K562 (cell line): ENCODE measurements at regions not wholly inside any gene's neighbourhood (a gene's known extent, or its start where the extent isn't known, plus 50 kb on each side); places are given as distances from the start of the nearest gene placed in this dataset.
A peak's percentile ranks its signal among the peaks of the same experiment; 100 is the strongest.

ENCODE experiments used
- ATAC-seq: fragments of 200-7000 bp; cut with Tn5 transposase; 3 replicates; pipeline ENCODE4 v1.9.1; 2020; ENCODE audit warnings: moderate library complexity
- BruUV-seq: library from RNA; stranded (reverse); fragments of 400-500 nt; replicated peaks from 2 replicates; lab custom pipeline; 2021; lab: Mats Ljungman, UMichigan
- CTCF ChIA-PET: fragments of 300-600 bp; formaldehyde crosslinking; extraction: SDS; loops from one replicate; lab custom pipeline; 2021; ENCODE audit warnings: low intra/inter-chr PET ratio; lab: Yijun Ruan, JAX
- POLR2A ChIA-PET: fragments of 300-600, 350-650 bp; sonication (Branson Sonifier 250); formaldehyde crosslinking; extraction: SDS; loops from one replicate; lab custom pipeline; 2021; ENCODE audit warnings: antibody characterized with exemption, inconsistent platforms; lab: Yijun Ruan, JAX
- DNase-seq, 4 experiments: peaks; one replicate each; pipeline versions ENCODE4 v3.0.0 to v3.0.0-alpha.2; 2011 to 2018; ENCODE audit warnings: low spot score in 3 of 4, mixed read lengths in 3 of 4; ENCODE audit errors: extremely low read depth in 1 of 4
- FAIRE-seq: peaks from 2 replicates; lab custom pipeline; 2011; peaks lifted over from hg19 to GRCh38; lab: Jason Lieb, UNC
- H2AFZ ChIP-seq: 2 replicates; pipeline ENCODE4 v1.6.0; 2011; ENCODE audit warnings: low read depth, low read length, control low read depth, inconsistent platforms
- H3K27ac ChIP-seq: fragments of 200-600 bp; 3 replicates; pipeline ENCODE4 v1.8.0; 2011; ENCODE audit warnings: low read depth, mild to moderate bottlenecking, control low read depth, inconsistent platforms, low read length, moderate library complexity, mixed read lengths; ENCODE audit errors: extremely low read depth
- H3K27me3 ChIP-seq, 2 experiments: fragments of 300-600 bp in 1 of 2; 2 replicates in 1 of 2; 3 replicates in 1 of 2; pipeline versions ENCODE4 v1.6.0 to v1.8.0; 2011; ENCODE audit warnings: inconsistent platforms in 2 of 2, low read length in 2 of 2, mild to moderate bottlenecking in 1 of 2, mixed read lengths in 1 of 2, moderate library complexity in 1 of 2; ENCODE audit not compliant: control insufficient read depth in 2 of 2, insufficient read depth in 2 of 2
- H3K36me3 ChIP-seq: fragments of 300-600 bp; 3 replicates; pipeline ENCODE4 v1.8.0; 2011; ENCODE audit warnings: mild to moderate bottlenecking, low read length, inconsistent platforms; ENCODE audit not compliant: control insufficient read depth, insufficient read depth
- H3K4me1 ChIP-seq, 2 experiments: fragments of 200-600 bp in 1 of 2; replicated peaks in 1 of 2; 2 replicates in 1 of 2; 3 replicates in 1 of 2; pipeline versions ENCODE4 v1.5.1 to v1.8.0; 2011; ENCODE audit warnings: inconsistent platforms in 2 of 2, low read length in 2 of 2, mild to moderate bottlenecking in 1 of 2, mixed read lengths in 1 of 2, moderate library complexity in 1 of 2; ENCODE audit not compliant: control insufficient read depth in 2 of 2, insufficient read depth in 2 of 2
- H3K4me2 ChIP-seq: 2 replicates; pipeline ENCODE4 v1.6.1; 2011; ENCODE audit warnings: low read length, control low read depth, inconsistent platforms, mixed read lengths; ENCODE audit not compliant: insufficient read depth
- H3K4me3 ChIP-seq: fragments of 200-600 bp; sonication (generic), shearing (Covaris generic); 2 replicates; pipeline ENCODE4 v1.5.1; 2016; ENCODE audit warnings: control low read depth, inconsistent platforms
- H3K79me2 ChIP-seq: fragments of 200-600 bp; 3 replicates; pipeline ENCODE4 v1.8.0; 2011; ENCODE audit warnings: low read length, inconsistent platforms; ENCODE audit not compliant: control insufficient read depth, insufficient read depth
- H3K9ac ChIP-seq, 2 experiments: 2 replicates each; pipeline versions ENCODE4 v1.6.0 to v1.6.1; 2011; ENCODE audit warnings: low read depth in 2 of 2, low read length in 2 of 2, control low read depth in 1 of 2, inconsistent platforms in 1 of 2, mild to moderate bottlenecking in 1 of 2, mixed read lengths in 1 of 2; ENCODE audit not compliant: insufficient read depth in 1 of 2
- H3K9me1 ChIP-seq: one replicate; pipeline ENCODE4 v1.6.0; 2011; ENCODE audit warnings: inconsistent platforms, mild to moderate bottlenecking, low read length, moderate library complexity; ENCODE audit not compliant: control insufficient read depth, insufficient read depth
- H3K9me3 ChIP-seq: replicated peaks from 2 replicates; pipeline ENCODE4 v1.5.1; 2011; ENCODE audit warnings: low read depth, low read length, inconsistent platforms; ENCODE audit not compliant: control insufficient read depth, insufficient read depth
- H4K20me1 ChIP-seq: replicated peaks from 2 replicates; pipeline ENCODE4 v1.6.1; 2011; ENCODE audit warnings: low read length, inconsistent platforms, mixed read lengths; ENCODE audit not compliant: control insufficient read depth, insufficient read depth
- CHAMP1 ChIP-seq: fragments of 450-650 bp; IDR thresholded peaks from 2 replicates; pipeline ENCODE4 v1.6.1; 2016; ENCODE audit warnings: mild to moderate bottlenecking
- MNT ChIP-seq, 2 experiments: fragments of 450-650 bp; conservative IDR thresholded peaks; 2 replicates each; pipeline ENCODE4 v1.6.1; 2017; ENCODE audit warnings: mild to moderate bottlenecking in 2 of 2, moderate library complexity in 2 of 2
- MYBL2 ChIP-seq, 2 experiments: fragments of 450-650 bp in 1 of 2; sonication (generic) in 1 of 2; formaldehyde crosslinking in 1 of 2; IDR thresholded peaks; 2 replicates each; pipeline versions ENCODE4 v1.6.1 to v1.8.1; 2017 to 2022; ENCODE audit warnings: borderline replicate concordance in 1 of 2, inconsistent platforms in 1 of 2, low read depth in 1 of 2, mild to moderate bottlenecking in 1 of 2, missing genetic modification reagents in 1 of 2, moderate library complexity in 1 of 2
- NCOR1 ChIP-seq: fragments of 450-650 bp; IDR thresholded peaks from 2 replicates; pipeline ENCODE4 v1.6.1; 2016; ENCODE audit warnings: mild to moderate bottlenecking, moderate library complexity
- NFIC ChIP-seq: fragments of 450-650 bp; IDR thresholded peaks from 2 replicates; pipeline ENCODE4 v1.6.1; 2017; ENCODE audit warnings: mild to moderate bottlenecking, inconsistent platforms
- NFIX ChIP-seq: fragments of 250-450 bp; sonication (Bioruptor Pico); IDR thresholded peaks from 2 replicates; pipeline ENCODE4 v1.4.0; 2020; ENCODE audit warnings: low read depth, mild to moderate bottlenecking, moderate library complexity
- NFYB ChIP-seq: IDR thresholded peaks from 2 replicates; pipeline ENCODE4 v1.6.1; 2011; ENCODE audit warnings: mild to moderate bottlenecking, moderate library complexity; ENCODE audit not compliant: insufficient read length; ENCODE audit errors: extremely low read depth
- NR4A1 ChIP-seq, 2 experiments: fragments of 250-450 bp in 1 of 2; fragments of 450-650 bp in 1 of 2; sonication (Bioruptor Pico) in 1 of 2; IDR thresholded peaks; 2 replicates each; pipeline versions ENCODE4 v1.4.0 to v1.6.1; 2016 to 2020; ENCODE audit warnings: mild to moderate bottlenecking in 2 of 2, missing compliant biosample characterization in 1 of 2, missing genetic modification characterization in 1 of 2, moderate library complexity in 1 of 2
- PTTG1 ChIP-seq: fragments of 450-650 bp; IDR thresholded peaks from 2 replicates; pipeline ENCODE4 v1.6.1; 2016; ENCODE audit warnings: low read depth, mild to moderate bottlenecking, missing genetic modification characterization, missing compliant biosample characterization
- TEAD2 ChIP-seq: fragments of 450-650 bp; IDR thresholded peaks from 2 replicates; pipeline ENCODE4 v1.6.1; 2016; ENCODE audit warnings: missing genetic modification characterization, control low read depth, missing compliant biosample characterization
- YY1 ChIP-seq, 3 experiments: IDR thresholded peaks; 2 replicates each; pipeline ENCODE4 v1.6.1; 2011; ENCODE audit warnings: low read length in 2 of 3, mild to moderate bottlenecking in 2 of 3, moderate library complexity in 2 of 3, borderline replicate concordance in 1 of 3, control low read depth in 1 of 3, low read depth in 1 of 3; ENCODE audit not compliant: insufficient read depth in 3 of 3, insufficient replicate concordance in 2 of 3, control insufficient read depth in 1 of 3, insufficient read length in 1 of 3; ENCODE audit errors: extremely low read depth in 1 of 3
- ZNF449 ChIP-seq: fragments of 250-450 bp; sonication (Bioruptor Pico); IDR thresholded peaks from 2 replicates; pipeline ENCODE4 v1.8.0; 2022; ENCODE audit warnings: moderate library complexity, mild to moderate bottlenecking, inconsistent platforms
- ZNF778 ChIP-seq: fragments of 450-650 bp; formaldehyde crosslinking; IDR thresholded peaks from 2 replicates; pipeline ENCODE4 v1.4.0; 2020; ENCODE audit warnings: mild to moderate bottlenecking, moderate library complexity
- WGBS: fragments of 100-300 bp; shearing (Covaris generic); methylation state at CpG from one replicate; pipeline ENCODE4 v1.1.6; 2016; ENCODE audit warnings: low coverage, mixed read lengths; ENCODE audit not compliant: insufficient coverage; ENCODE audit errors: missing lambda C conversion rate; 5-methylcytosine and 5-hydroxymethylcytosine counted together
- in situ Hi-C: fragments of 300-500 bp; cut with MboI; formaldehyde crosslinking; loops from 4 replicates; pipeline ENCODE4 v1.15.0; 2018; ENCODE audit warnings: inconsistent platforms, mixed read lengths
- intact Hi-C: fragments of 100-400 bp; cut with micrococcal nuclease; formaldehyde crosslinking; loops from 2 replicates; pipeline ENCODE4 v1.14.2; 2022

GRCh38 chr11:112364962-112365481, 104.4 kb upstream of the PLET1 start:
- FAIRE-seq (peak; percentile 79), DNase-seq (peak in 2 of 4 experiments; percentile 23 to 25), ATAC-seq (peak; percentile 91)
- Histone ChIP-seq H3K27ac (no peak overlapping the region), H3K79me2 (no peaks in the 10 kb centered on the region), H3K4me3 (no peak overlapping the region), H3K9me1 (no peaks in the 10 kb centered on the region), H3K4me2 (0 out of 2 replicates have a peak overlapping the region, but pooled peaks have one; percentile 22), H3K27me3 (peaks cover 4 to 22% of the 10 kb centered on the region in 2 experiments; a peak in 4 of 5 replicates), H3K9ac (no peak overlapping the region), H3K36me3 (no peaks in the 10 kb centered on the region), H2AFZ (peak overlapping the region; percentile 23), H3K9me3 (no peaks in the 10 kb centered on the region), H3K4me1 (peaks cover 0 to 8% of the 10 kb centered on the region in 2 experiments; a peak in 1 of 5 replicates), H4K20me1 (no peaks in the 10 kb centered on the region; the same call in 1 of the 2 replicates)
- POLR2A ChIA-PET = interaction anchor here (0.6 to 1.6 kb wide), 3 partner anchors 9 to 16 kb away, joined by 3 to 5 read pairs (median 3); no protein-coding TSS in a partner anchor
- CTCF ChIA-PET = no interaction called here
- 9% methylated on average over 7 of the region's 7 CpGs for WGBS
- intact Hi-C loops (no loop called here), in situ Hi-C loops (no loop called here)
- BruUV-seq = no TSS peak
- TF ChIP-seq NFYB (no peak), NFIX (no peak), MYBL2 (IDR thresholded peaks at IDR 0.05; ENCODE audit: low read depth) (no peak), MYBL2 (CRISPR knock-in tag; IDR thresholded peaks at IDR 0.05; ENCODE audit: borderline replicate concordance) (no peak), NFIC (peak; percentile 70), NCOR1 (peak; percentile 33; the same call in 1 of the 2 replicates), TEAD2 (tag) (peak; percentile 63; the same call in 1 of the 2 replicates), ZNF778 (CRISPR knock-in tag) (no peak), YY1 (IDR thresholded peaks at IDR 0.05; ENCODE audit: borderline replicate concordance in 1 of 3, control insufficient read depth in 1 of 3, extremely low read depth in 1 of 3, insufficient read depth in 3 of 3, insufficient read length in 1 of 3, insufficient replicate concordance in 2 of 3, low read depth in 1 of 3, low read length in 2 of 3) (peak in 1 of 3 experiments; percentile 42), ZNF449 (CRISPR knock-in tag) (no peak), CHAMP1 (no peak), NR4A1 (CRISPR knock-in tag; IDR thresholded peaks at IDR 0.05) (no peak), NR4A1 (tag; IDR thresholded peaks at IDR 0.05) (0 out of 2 replicates have a peak, but pooled peaks have one; percentile 60), MNT (conservative IDR thresholded peaks at IDR 0.05) (0 out of 4 replicates have a peak, but pooled peaks of 1 of the 2 experiments have one; percentile 28), PTTG1 (peak; percentile 48; the same call in 1 of the 2 replicates)
